ENCODE measurements at regions not wholly inside any gene's neighbourhood (a gene's known extent, or its start where the extent isn't known, plus 50 kb on each side); places are given as distances from the start of the nearest gene placed in this dataset.

DNA sequence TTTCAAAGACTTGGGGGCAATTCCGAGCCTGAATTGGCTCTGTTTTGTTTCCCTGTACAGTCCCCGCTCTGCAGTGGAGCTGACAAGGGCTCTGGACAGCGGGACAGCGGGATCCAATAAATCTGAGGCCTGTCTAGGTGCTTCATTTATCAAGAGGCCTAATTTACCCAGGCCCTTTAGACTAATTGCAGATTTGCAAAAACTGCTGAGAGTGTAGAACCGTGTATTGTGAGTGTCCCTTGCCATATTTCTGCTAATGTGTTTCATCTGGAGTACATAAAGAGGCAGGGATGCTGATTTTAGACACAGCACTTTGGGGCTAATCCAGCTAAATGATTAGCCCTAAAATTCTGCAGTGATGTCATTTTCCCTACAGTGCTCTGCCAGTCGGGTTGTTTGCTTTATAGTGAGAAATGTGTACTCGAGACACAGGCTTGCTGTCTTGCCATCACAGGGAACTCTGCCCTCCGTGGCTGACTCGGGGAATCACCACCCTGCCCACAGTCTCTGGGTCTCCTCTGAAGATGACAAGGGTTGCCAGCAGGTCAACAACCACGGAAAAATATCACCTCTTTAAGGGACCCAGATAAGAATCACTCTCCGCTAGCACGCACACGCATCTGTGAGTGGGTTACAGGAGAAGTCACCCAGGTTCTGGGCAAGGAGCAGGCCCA lies 592.0 kb downstream of the BNC2 start:
- Histone ChIP-seq H3K79me2 (no peaks in the 10 kb centered on the region), H3K4me2 (no peak overlapping the region), H3K4me3 (no peak overlapping the region), H4K20me1 (ENCODE audit: insufficient read depth, poor library complexity, severe bottlenecking) (no peaks in the 10 kb centered on the region), H3K27ac (peak overlapping the region; percentile 43), H3K9me3 (ENCODE audit: low read depth) (no peaks in the 10 kb centered on the region), H3K9me2 (replicated peaks; ENCODE audit: insufficient read depth) (no peaks in the 10 kb centered on the region), H2AFZ (no peak overlapping the region), H3K27me3 (no peaks in the 10 kb centered on the region), H3K4me1 (ENCODE audit: insufficient read depth) (peaks cover 4% of the 10 kb centered on the region), H3K36me3 (replicated peaks; ENCODE audit: insufficient read depth, low read depth) (no peaks in the 10 kb centered on the region)
- no peak for TF ChIP-seq EZH2phosphoT487 (IDR thresholded peaks at IDR 0.05; ENCODE audit: low read depth, severe bottlenecking, unreplicated experiment)
- TF ChIP-seq, protein P1, sequence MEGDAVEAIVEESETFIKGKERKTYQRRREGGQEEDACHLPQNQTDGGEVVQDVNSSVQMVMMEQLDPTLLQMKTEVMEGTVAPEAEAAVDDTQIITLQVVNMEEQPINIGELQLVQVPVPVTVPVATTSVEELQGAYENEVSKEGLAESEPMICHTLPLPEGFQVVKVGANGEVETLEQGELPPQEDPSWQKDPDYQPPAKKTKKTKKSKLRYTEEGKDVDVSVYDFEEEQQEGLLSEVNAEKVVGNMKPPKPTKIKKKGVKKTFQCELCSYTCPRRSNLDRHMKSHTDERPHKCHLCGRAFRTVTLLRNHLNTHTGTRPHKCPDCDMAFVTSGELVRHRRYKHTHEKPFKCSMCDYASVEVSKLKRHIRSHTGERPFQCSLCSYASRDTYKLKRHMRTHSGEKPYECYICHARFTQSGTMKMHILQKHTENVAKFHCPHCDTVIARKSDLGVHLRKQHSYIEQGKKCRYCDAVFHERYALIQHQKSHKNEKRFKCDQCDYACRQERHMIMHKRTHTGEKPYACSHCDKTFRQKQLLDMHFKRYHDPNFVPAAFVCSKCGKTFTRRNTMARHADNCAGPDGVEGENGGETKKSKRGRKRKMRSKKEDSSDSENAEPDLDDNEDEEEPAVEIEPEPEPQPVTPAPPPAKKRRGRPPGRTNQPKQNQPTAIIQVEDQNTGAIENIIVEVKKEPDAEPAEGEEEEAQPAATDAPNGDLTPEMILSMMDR (IDR thresholded peaks at IDR 0.05; ENCODE audit: poor library complexity), result no peak
- no peak for DNase-seq (ENCODE audit: low spot score)
- 69% methylated on average over 13 of the region's 13 CpGs for WGBS (ENCODE audit: low lambda C conversion rate, missing lambda C conversion rate)

DNA sequence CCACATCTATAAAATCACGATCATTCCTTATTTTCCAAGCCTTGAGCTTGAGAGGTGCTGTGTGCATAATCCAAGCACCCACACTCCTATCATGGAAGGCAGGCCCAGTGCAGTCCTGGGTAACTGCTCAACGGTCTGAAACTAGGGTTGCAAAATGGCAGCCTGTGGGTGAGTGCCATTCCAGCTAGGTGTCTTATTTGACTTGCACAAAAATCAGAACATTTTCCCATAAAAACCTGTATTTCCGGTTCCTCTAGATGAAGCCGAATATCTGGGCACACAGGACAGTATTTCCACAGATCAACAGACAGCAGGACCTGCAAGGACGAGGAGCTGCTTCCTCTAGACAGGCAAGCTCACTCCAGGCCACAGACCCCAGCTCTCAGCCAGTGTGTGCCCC lies 588.8 kb downstream of the BNC2 start:
- 83% methylated on average over 5 of the region's 5 CpGs for WGBS (ENCODE audit: low lambda C conversion rate, missing lambda C conversion rate)
- Histone ChIP-seq H3K9me3 (ENCODE audit: low read depth) (no peaks in the 10 kb centered on the region), H3K4me1 (ENCODE audit: insufficient read depth) (peaks cover 4% of the 10 kb centered on the region), H3K27ac (peak overlapping the region; percentile 59), H3K27me3 (no peaks in the 10 kb centered on the region), H4K20me1 (ENCODE audit: insufficient read depth, poor library complexity, severe bottlenecking) (no peaks in the 10 kb centered on the region), H3K36me3 (replicated peaks; ENCODE audit: insufficient read depth, low read depth) (no peaks in the 10 kb centered on the region), H2AFZ (no peak overlapping the region), H3K4me2 (no peak overlapping the region), H3K79me2 (no peaks in the 10 kb centered on the region), H3K4me3 (no peak overlapping the region), H3K9me2 (replicated peaks; ENCODE audit: insufficient read depth) (no peaks in the 10 kb centered on the region)
- no peak for DNase-seq (ENCODE audit: low spot score)
- no peak for TF ChIP-seq EZH2 (IDR thresholded peaks at IDR 0.05; ENCODE audit: borderline replicate concordance)
- no peak for TF ChIP-seq EZH2phosphoT487 (IDR thresholded peaks at IDR 0.05; ENCODE audit: low read depth, severe bottlenecking, unreplicated experiment)
- TF ChIP-seq, protein P1 (IDR thresholded peaks at IDR 0.05; ENCODE audit: poor library complexity), result no peak

DNA sequence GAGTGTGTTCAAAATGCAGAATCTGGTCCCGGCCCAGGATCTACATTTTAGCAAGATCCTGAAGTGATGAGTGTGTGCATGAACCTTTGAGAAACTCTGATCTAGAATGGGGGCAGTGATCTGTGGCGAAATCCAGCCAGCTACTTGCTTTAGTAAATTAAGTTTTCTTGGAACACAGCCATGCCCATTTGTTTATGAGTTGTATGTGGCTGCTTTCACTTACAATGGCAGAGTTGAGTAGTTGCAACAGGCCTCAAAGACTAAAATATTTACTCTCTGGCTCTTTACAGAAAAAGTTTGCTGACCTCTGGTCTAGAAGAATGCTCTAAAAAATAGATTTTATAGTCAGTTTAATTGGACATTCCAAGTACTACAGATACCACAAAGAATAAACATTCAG lies 588.3 kb downstream of the BNC2 start:
- Histone ChIP-seq H4K20me1 (ENCODE audit: insufficient read depth, poor library complexity, severe bottlenecking) (no peaks in the 10 kb centered on the region), H3K36me3 (replicated peaks; ENCODE audit: insufficient read depth, low read depth) (no peaks in the 10 kb centered on the region), H3K4me1 (ENCODE audit: insufficient read depth) (peaks cover 4% of the 10 kb centered on the region), H3K9me2 (replicated peaks; ENCODE audit: insufficient read depth) (no peaks in the 10 kb centered on the region), H3K9me3 (ENCODE audit: low read depth) (no peaks in the 10 kb centered on the region), H3K4me2 (no peak overlapping the region), H2AFZ (no peak overlapping the region), H3K4me3 (no peak overlapping the region), H3K27ac (peak overlapping the region; percentile 59), H3K79me2 (no peaks in the 10 kb centered on the region), H3K27me3 (no peaks in the 10 kb centered on the region)
- TF ChIP-seq EZH2 (IDR thresholded peaks at IDR 0.05; ENCODE audit: borderline replicate concordance) (no peak), EZH2phosphoT487 (IDR thresholded peaks at IDR 0.05; ENCODE audit: low read depth, severe bottlenecking, unreplicated experiment) (no peak)
- TF ChIP-seq, protein P1 (IDR thresholded peaks at IDR 0.05; ENCODE audit: poor library complexity), result no peak
- 70% methylated on average over 2 of the region's 2 CpGs for WGBS (ENCODE audit: low lambda C conversion rate, missing lambda C conversion rate)
- DNase-seq (ENCODE audit: low spot score), result peak; percentile 33
